CD4-positive, alpha-beta memory T cell (primary cell): ENCODE measurements at regions not wholly inside any gene's neighbourhood (a gene's known extent, or its start where the extent isn't known, plus 50 kb on each side); places are given as distances from the start of the nearest gene placed in this dataset.

Source experiments
- CTCF ChIA-PET: fragments of 350-600 bp; sonication (Branson Sonifier 250); formaldehyde crosslinking; loops from one replicate; lab custom pipeline; 2021; ENCODE audit warnings: inconsistent platforms; ENCODE audit not compliant: partially characterized antibody; lab: Charles Lee
- POLR2A ChIA-PET: fragments of 350-600 bp; sonication (Branson Sonifier 250); formaldehyde crosslinking; loops from one replicate; lab custom pipeline; 2021; ENCODE audit not compliant: partially characterized antibody; lab: Charles Lee
- DNase-seq, 5 donors: peaks; one replicate each; pipeline versions ENCODE4 v3.0.0 to v3.0.0-alpha.2; 2020 to 2022; ENCODE audit warnings: mixed read lengths in 1 of 5
- H3K27ac ChIP-seq: one replicate; pipeline ENCODE4 v1.7.0; 2013; ENCODE audit warnings: low read depth, low read length
- H3K27me3 ChIP-seq: 2 replicates; pipeline ENCODE4 v1.7.0; 2013; ENCODE audit warnings: mild to moderate bottlenecking, low read length, moderate library complexity; ENCODE audit not compliant: insufficient read depth
- H3K36me3 ChIP-seq: 2 replicates; pipeline ENCODE4 v1.7.0; 2013; ENCODE audit warnings: mild to moderate bottlenecking, low read length, moderate library complexity; ENCODE audit not compliant: insufficient read depth
- H3K4me1 ChIP-seq: 2 replicates; pipeline ENCODE4 v1.7.0; 2013; ENCODE audit warnings: mild to moderate bottlenecking, low read length, moderate library complexity; ENCODE audit not compliant: insufficient read depth
- H3K4me3 ChIP-seq, 2 donors: one replicate each; pipeline ENCODE4 v1.7.0; 2013; ENCODE audit warnings: low read length in 2 of 2, mild to moderate bottlenecking in 1 of 2
- H3K9me3 ChIP-seq, 2 donors: one replicate each; pipeline ENCODE4 v1.7.0; 2013; ENCODE audit warnings: low read length in 2 of 2, control low read depth in 1 of 2; ENCODE audit not compliant: control insufficient read depth in 1 of 2
- H3K27ac Mint-ChIP-seq, 7 donors: one replicate each; pipeline ENCODE4 v1.8.0; 2020 to 2021; ENCODE audit warnings: mixed read lengths in 7 of 7, mild to moderate bottlenecking in 6 of 7, inconsistent platforms in 3 of 7, moderate library complexity in 3 of 7
- H3K27me3 Mint-ChIP-seq, 2 donors: one replicate each; pipeline ENCODE4 v1.8.0; 2020 to 2021; ENCODE audit warnings: mixed read lengths in 2 of 2
- H3K36me3 Mint-ChIP-seq, 2 donors: one replicate each; pipeline ENCODE4 v1.8.0; 2020 to 2021; ENCODE audit warnings: mixed read lengths in 2 of 2, inconsistent platforms in 1 of 2, mild to moderate bottlenecking in 1 of 2
- H3K4me1 Mint-ChIP-seq, 4 donors: one replicate each; pipeline ENCODE4 v1.8.0; 2020 to 2021; ENCODE audit warnings: mixed read lengths in 4 of 4, mild to moderate bottlenecking in 1 of 4
- H3K4me3 Mint-ChIP-seq, 8 donors: one replicate each; pipeline ENCODE4 v1.8.0; 2020 to 2021; ENCODE audit warnings: mixed read lengths in 8 of 8, mild to moderate bottlenecking in 7 of 8, moderate library complexity in 6 of 8, inconsistent platforms in 3 of 8
- H3K9me3 Mint-ChIP-seq, 8 donors: one replicate each; pipeline ENCODE4 v1.8.0; 2020 to 2021; ENCODE audit warnings: mixed read lengths in 8 of 8, mild to moderate bottlenecking in 5 of 8, inconsistent platforms in 3 of 8, moderate library complexity in 1 of 8
- intact Hi-C: fragments of 100-400 bp; cut with micrococcal nuclease; formaldehyde crosslinking; loops from one replicate; pipeline ENCODE4 v1.15.1; 2023

DNA sequence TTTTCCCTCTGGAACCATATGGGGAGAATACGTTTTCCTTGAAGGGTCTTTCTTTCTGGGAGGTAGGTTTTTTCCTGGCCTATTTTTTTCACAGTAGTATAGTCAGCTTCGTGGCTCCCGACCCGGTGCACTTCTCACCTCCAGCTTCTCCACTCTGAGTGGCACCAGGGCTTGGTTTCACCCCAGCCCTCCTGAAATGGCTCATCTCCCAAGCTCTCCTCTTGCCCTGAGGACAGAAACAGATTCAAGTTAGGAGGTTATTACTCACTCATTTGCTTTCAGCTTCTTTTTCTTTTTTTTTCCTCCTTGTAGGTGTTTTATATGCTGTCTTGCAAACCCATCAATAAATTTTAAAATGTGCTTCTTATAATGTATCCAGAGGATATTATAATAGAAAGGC is 199.3 kb downstream of the RFC3 start:
- no peaks in the 10 kb centered on the region for H3K36me3 ChIP-seq
- H3K4me1 ChIP-seq = no peaks in the 10 kb centered on the region
- Mint-ChIP-seq H3K4me3 (no peak overlapping the region), H3K27me3 (peaks cover 0 to 2% of the 10 kb centered on the region in 2 donors), H3K36me3 (no peaks in the 10 kb centered on the region), H3K27ac (no peak overlapping the region), H3K4me1 (no peaks in the 10 kb centered on the region), H3K9me3 (peaks cover 0 to 12% (median 6%) of the 10 kb centered on the region in 8 donors)
- no peak for DNase-seq
- H3K9me3 ChIP-seq = no peaks in the 10 kb centered on the region
- H3K4me3 ChIP-seq = no peak overlapping the region
- ChIA-PET POLR2A (no interaction called here), CTCF (no interaction called here)
- no peak overlapping the region for H3K27ac ChIP-seq
- no peaks in the 10 kb centered on the region for H3K27me3 ChIP-seq
- intact Hi-C loops = no loop called here

DNA sequence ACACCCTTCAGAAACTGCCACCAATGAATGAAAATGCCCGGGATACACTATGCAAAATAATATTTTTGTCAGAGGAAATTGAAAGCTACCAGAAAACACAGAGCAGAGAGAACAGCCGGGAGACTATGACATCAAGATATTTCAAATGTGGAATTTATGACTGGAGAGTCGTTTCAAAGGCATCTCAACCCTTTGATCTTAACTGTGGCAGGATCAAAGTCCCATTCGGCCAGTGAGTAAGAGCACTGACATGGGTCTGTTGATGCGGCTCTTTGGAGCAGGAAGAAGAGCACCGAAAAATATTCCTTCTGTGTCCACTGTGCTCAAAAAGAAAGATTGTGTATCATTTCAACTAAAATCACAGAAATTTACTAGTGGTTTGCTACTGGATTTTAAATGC is 201.9 kb downstream of the RFC3 start:
- no peak for DNase-seq
- no peaks in the 10 kb centered on the region for H3K4me1 Mint-ChIP-seq
- H3K4me1 ChIP-seq = no peaks in the 10 kb centered on the region
- H3K9me3 ChIP-seq = no peaks in the 10 kb centered on the region
- no peak overlapping the region for H3K4me3 ChIP-seq
- ChIA-PET POLR2A (no interaction called here), CTCF (no interaction called here)
- H3K4me3 Mint-ChIP-seq = no peak overlapping the region
- no peaks in the 10 kb centered on the region for H3K36me3 ChIP-seq
- peaks cover 0 to 12% (median 8%) of the 10 kb centered on the region in 8 donors for H3K9me3 Mint-ChIP-seq
- H3K27me3 Mint-ChIP-seq = no peaks in the 10 kb centered on the region
- no peak overlapping the region for H3K27ac Mint-ChIP-seq
- H3K36me3 Mint-ChIP-seq = no peaks in the 10 kb centered on the region
- no peaks in the 10 kb centered on the region for H3K27me3 ChIP-seq
- intact Hi-C loops = no loop called here
- H3K27ac ChIP-seq = no peak overlapping the region

DNA sequence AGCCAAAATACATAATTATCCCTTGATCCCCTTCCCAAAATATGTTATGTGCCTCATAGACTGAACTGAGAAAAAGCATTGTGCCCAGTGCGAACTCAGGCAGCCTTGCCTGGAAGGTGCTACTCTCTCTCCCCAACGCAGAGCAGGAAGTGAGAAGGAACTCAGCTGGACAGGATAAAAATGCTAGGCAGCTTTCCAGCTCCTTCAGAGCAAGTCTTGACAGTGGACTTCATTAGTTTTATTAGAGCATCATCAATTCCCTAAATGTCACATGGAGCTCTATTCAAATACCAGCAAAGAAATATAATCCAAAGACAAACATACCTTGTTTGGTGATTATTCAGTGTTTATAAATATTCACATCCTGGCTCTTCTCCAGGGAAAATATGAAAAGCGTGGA is 202.4 kb downstream of the RFC3 start:
- Mint-ChIP-seq H3K4me3 (no peak overlapping the region), H3K4me1 (no peaks in the 10 kb centered on the region), H3K27ac (no peak overlapping the region), H3K36me3 (no peaks in the 10 kb centered on the region), H3K9me3 (peaks cover 0 to 12% (median 8%) of the 10 kb centered on the region in 8 donors), H3K27me3 (no peaks in the 10 kb centered on the region)
- ChIA-PET POLR2A (no interaction called here), CTCF (no interaction called here)
- Histone ChIP-seq H3K27me3 (no peaks in the 10 kb centered on the region), H3K9me3 (no peaks in the 10 kb centered on the region), H3K27ac (no peak overlapping the region), H3K4me1 (no peaks in the 10 kb centered on the region), H3K4me3 (no peak overlapping the region), H3K36me3 (no peaks in the 10 kb centered on the region)
- no peak for DNase-seq
- intact Hi-C loops = no loop called here

DNA sequence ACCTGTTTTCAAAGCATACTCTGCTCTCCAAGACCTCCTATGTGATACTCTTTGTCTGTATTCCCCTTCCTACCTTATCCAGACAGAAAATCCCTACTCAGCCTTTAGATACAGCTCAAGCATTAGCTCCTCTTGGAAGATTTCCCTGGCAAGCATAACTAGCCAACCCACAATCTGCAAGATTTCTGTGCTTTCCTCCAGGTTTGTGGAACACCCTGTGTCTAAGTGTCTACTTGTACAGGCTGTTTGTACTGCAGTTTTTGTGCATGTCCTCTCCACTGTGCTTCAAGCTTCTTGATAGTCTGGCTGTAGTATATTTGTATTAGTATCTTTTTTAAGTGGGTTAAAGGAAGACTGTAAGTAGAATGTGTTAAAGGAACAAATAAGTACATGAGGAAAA is 203.7 kb downstream of the RFC3 start:
- ChIA-PET CTCF (no interaction called here), POLR2A (no interaction called here)
- H3K27ac Mint-ChIP-seq = no peak overlapping the region
- H3K4me1 ChIP-seq = no peaks in the 10 kb centered on the region
- H3K27me3 Mint-ChIP-seq = no peaks in the 10 kb centered on the region
- DNase-seq = no peak
- intact Hi-C loops = no loop called here
- no peak overlapping the region for H3K4me3 ChIP-seq
- no peaks in the 10 kb centered on the region for H3K36me3 Mint-ChIP-seq
- no peaks in the 10 kb centered on the region for H3K27me3 ChIP-seq
- H3K36me3 ChIP-seq = no peaks in the 10 kb centered on the region
- peaks cover 0 to 12% (median 8%) of the 10 kb centered on the region in 8 donors for H3K9me3 Mint-ChIP-seq
- H3K27ac ChIP-seq = no peak overlapping the region
- no peak overlapping the region for H3K4me3 Mint-ChIP-seq
- H3K4me1 Mint-ChIP-seq = no peaks in the 10 kb centered on the region
- no peaks in the 10 kb centered on the region for H3K9me3 ChIP-seq

DNA sequence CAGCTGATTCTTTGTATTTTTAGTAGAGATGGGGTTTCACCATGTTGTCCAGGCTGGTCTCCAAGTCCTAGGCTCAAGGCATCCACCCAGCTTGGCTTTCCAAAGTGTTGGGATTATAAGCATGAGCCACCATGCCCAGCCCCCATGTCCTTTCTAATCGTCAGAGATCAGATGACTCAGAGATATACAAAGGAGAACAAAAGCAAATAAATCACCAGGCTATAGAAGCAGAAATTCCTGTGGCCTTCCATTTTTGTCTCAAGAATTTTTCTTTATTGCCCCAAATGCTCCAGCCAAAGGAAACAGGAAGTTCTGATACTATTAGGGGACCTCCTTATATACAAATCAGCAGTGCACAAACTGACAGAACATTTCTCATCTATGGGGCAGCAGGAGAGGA is 207.8 kb downstream of the RFC3 start:
- CTCF ChIA-PET = no interaction called here
- POLR2A ChIA-PET = no interaction called here

DNA sequence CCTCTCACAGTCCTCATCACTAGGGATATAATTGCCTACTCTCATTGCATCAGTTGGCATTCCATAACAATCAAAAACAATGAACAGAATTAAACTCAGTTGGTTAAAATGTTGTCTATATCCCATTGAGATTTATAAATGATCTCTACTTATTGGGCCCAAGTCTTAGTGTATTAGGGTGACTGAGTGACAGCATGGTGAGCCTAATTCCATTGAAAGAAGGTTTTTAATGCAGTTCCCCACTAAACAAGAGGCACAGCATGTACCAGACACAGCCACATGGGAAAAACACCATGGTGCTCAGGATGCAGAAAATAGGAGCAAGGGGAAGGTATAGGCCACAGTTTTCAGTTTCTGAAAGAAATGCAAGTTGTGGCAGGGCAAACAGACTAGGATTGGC is 208.4 kb downstream of the RFC3 start:
- Mint-ChIP-seq H3K4me3 (no peak overlapping the region), H3K27ac (peak overlapping the region in 1 of 7 donors; percentile 18), H3K27me3 (peaks cover 2% of the 10 kb centered on the region in 2 donors), H3K36me3 (no peaks in the 10 kb centered on the region), H3K9me3 (peaks cover 3 to 23% (median 12%) of the 10 kb centered on the region in 8 donors), H3K4me1 (no peaks in the 10 kb centered on the region)
- Histone ChIP-seq H3K27ac (no peak overlapping the region), H3K4me1 (no peaks in the 10 kb centered on the region), H3K36me3 (no peaks in the 10 kb centered on the region), H3K27me3 (no peaks in the 10 kb centered on the region), H3K9me3 (no peaks in the 10 kb centered on the region), H3K4me3 (no peak overlapping the region)
- DNase-seq = no peak
- intact Hi-C loops = no loop called here
- ChIA-PET POLR2A (no interaction called here), CTCF (no interaction called here)

More for the DNA sequence above, 207.8 kb downstream of the RFC3 start:
- no peak overlapping the region for H3K4me3 ChIP-seq
- Mint-ChIP-seq H3K27me3 (peaks cover 2% of the 10 kb centered on the region in 2 donors), H3K36me3 (no peaks in the 10 kb centered on the region), H3K4me1 (no peaks in the 10 kb centered on the region), H3K27ac (no peak overlapping the region), H3K4me3 (no peak overlapping the region), H3K9me3 (peaks cover 3 to 26% (median 13%) of the 10 kb centered on the region in 8 donors)
- intact Hi-C loops = no loop called here
- H3K36me3 ChIP-seq = no peaks in the 10 kb centered on the region
- no peak for DNase-seq
- no peaks in the 10 kb centered on the region for H3K9me3 ChIP-seq
- H3K27me3 ChIP-seq = no peaks in the 10 kb centered on the region
- H3K27ac ChIP-seq = no peak overlapping the region
- no peaks in the 10 kb centered on the region for H3K4me1 ChIP-seq

DNA sequence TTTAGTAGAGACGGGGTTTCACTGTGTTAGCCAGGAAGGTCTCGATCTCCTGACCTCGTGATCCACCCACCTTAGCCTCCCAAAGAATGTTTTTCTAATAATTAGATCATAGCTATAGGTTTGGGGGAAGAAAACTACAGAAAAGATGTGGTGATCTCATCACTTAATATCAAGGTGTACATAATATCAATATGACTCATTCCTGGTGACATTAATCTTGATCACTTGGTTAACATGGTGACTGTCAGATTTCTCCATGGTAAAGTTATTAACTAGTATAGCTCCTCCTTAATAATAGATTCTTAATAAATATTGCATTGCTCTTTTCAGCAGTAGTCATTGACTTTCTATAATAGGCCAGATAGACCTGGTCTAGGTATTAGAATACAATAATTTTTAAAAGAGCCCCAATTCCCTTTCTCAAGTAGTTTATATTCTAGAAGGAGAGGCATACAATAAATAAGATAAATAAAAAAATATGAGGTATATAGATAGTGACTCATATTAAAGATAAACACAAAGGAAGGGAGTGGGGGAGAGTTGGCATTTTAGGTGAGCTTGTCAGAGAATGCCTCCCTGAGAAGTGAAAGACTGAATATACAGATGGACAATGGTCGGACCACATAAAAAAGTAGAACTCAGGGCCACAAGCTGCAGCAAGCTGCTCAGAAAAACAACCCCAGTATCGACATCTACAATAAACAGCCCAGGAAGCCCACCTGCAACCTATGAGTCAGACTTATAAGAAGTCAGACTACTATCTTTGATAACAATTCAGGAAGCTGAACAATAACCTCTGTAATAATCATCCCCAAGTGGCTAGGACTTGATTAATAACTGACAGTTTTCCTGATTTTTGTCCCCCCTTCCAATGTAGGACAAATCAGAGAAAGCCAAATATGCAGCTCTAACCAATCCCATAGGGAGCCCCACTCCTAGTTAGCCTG is 210.8 kb downstream of the RFC3 start:
- ChIA-PET CTCF (no interaction called here), POLR2A (no interaction called here)
- Mint-ChIP-seq H3K27ac (no peak overlapping the region), H3K36me3 (no peaks in the 10 kb centered on the region), H3K9me3 (peaks cover 0 to 14% (median 8%) of the 10 kb centered on the region in 8 donors), H3K4me1 (no peaks in the 10 kb centered on the region), H3K27me3 (peaks cover 2% of the 10 kb centered on the region in 2 donors), H3K4me3 (no peak overlapping the region)
- no peak for DNase-seq
- Histone ChIP-seq H3K27me3 (no peaks in the 10 kb centered on the region), H3K36me3 (no peaks in the 10 kb centered on the region), H3K9me3 (no peaks in the 10 kb centered on the region), H3K4me3 (no peak overlapping the region), H3K4me1 (no peaks in the 10 kb centered on the region), H3K27ac (no peak overlapping the region)
- intact Hi-C loops = no loop called here
